ENCODE measurements at regions not wholly inside any gene's neighbourhood (a gene's known extent, or its start where the extent isn't known, plus 50 kb on each side); places are given as distances from the start of the nearest gene placed in this dataset.

GRCh38 chr11:23590596-23591308 is 730.5 kb upstream of the CCDC179 start:
- H3K4me3 ChIP-seq: no peak overlapping the region
- H3K9me3 ChIP-seq (ENCODE audit: control insufficient read depth in 4 of 4, insufficient read depth in 3 of 4, low read length in 3 of 4): no peaks in the 10 kb centered on the region
- no peaks in the 10 kb centered on the region for H3K27me3 ChIP-seq (ENCODE audit: control insufficient read depth in 3 of 3, insufficient read depth in 3 of 3, low read length in 2 of 3)
- 67 to 74% methylated on average over 3 of the region's 3 CpGs for WGBS, 2 donors
- no peak overlapping the region for H3K9ac ChIP-seq (ENCODE audit: insufficient read depth in 1 of 2, low read length in 2 of 2)
- no peak for ATAC-seq (ENCODE audit: insufficient read depth, low FRiP score)
- TF ChIP-seq, protein P1, sequence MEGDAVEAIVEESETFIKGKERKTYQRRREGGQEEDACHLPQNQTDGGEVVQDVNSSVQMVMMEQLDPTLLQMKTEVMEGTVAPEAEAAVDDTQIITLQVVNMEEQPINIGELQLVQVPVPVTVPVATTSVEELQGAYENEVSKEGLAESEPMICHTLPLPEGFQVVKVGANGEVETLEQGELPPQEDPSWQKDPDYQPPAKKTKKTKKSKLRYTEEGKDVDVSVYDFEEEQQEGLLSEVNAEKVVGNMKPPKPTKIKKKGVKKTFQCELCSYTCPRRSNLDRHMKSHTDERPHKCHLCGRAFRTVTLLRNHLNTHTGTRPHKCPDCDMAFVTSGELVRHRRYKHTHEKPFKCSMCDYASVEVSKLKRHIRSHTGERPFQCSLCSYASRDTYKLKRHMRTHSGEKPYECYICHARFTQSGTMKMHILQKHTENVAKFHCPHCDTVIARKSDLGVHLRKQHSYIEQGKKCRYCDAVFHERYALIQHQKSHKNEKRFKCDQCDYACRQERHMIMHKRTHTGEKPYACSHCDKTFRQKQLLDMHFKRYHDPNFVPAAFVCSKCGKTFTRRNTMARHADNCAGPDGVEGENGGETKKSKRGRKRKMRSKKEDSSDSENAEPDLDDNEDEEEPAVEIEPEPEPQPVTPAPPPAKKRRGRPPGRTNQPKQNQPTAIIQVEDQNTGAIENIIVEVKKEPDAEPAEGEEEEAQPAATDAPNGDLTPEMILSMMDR (IDR thresholded peaks at IDR 0.05; ENCODE audit: control extremely low read depth, extremely low read depth): no peak
- H3K4me1 ChIP-seq (ENCODE audit: control insufficient read depth in 5 of 5, insufficient read depth in 5 of 5, low read length in 5 of 5): no peaks in the 10 kb centered on the region
- H3K36me3 ChIP-seq (ENCODE audit: control insufficient read depth in 4 of 4, insufficient read depth in 4 of 4, low read length in 4 of 4): no peaks in the 10 kb centered on the region
- H3K27ac ChIP-seq (ENCODE audit: low read depth in 1 of 2, low read length in 1 of 2): no peak overlapping the region
- no peak for DNase-seq

DNA sequence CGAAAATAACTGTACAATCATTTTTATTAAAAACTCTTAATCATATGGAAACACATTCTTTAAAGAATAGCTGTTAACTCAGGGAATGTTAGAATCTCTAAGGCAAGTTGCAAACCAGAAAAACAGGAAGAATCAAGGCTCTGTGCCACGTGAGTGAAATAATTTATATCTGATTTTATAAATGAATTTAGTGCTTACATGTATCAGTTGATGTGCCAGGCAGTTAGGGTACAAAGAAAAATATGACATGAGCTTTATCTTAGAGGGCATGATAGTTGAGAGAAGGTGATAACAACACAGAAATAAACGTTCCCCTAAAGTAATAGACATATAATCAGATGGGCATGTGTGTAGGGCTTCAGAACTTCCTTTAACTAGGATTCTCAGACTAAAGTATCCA is 734.5 kb upstream of the CCDC179 start:
- no peak for ATAC-seq (ENCODE audit: insufficient read depth, low FRiP score)
- 37 to 42% methylated on average over 3 of the region's 3 CpGs for WGBS, 2 donors
- Histone ChIP-seq H3K4me3 (no peak overlapping the region), H3K36me3 (ENCODE audit: control insufficient read depth in 4 of 4, insufficient read depth in 4 of 4, low read length in 4 of 4) (no peaks in the 10 kb centered on the region), H3K9ac (ENCODE audit: insufficient read depth in 1 of 2, low read length in 2 of 2) (no peak overlapping the region), H3K9me3 (ENCODE audit: control insufficient read depth in 4 of 4, insufficient read depth in 3 of 4, low read length in 3 of 4) (no peaks in the 10 kb centered on the region), H3K27ac (ENCODE audit: low read depth in 1 of 2, low read length in 1 of 2) (no peak overlapping the region), H3K27me3 (ENCODE audit: control insufficient read depth in 3 of 3, insufficient read depth in 3 of 3, low read length in 2 of 3) (no peaks in the 10 kb centered on the region), H3K4me1 (ENCODE audit: control insufficient read depth in 5 of 5, insufficient read depth in 5 of 5, low read length in 5 of 5) (no peaks in the 10 kb centered on the region)
- TF ChIP-seq, protein P1 (IDR thresholded peaks at IDR 0.05; ENCODE audit: control extremely low read depth, extremely low read depth): no peak
- DNase-seq: no peak

DNA sequence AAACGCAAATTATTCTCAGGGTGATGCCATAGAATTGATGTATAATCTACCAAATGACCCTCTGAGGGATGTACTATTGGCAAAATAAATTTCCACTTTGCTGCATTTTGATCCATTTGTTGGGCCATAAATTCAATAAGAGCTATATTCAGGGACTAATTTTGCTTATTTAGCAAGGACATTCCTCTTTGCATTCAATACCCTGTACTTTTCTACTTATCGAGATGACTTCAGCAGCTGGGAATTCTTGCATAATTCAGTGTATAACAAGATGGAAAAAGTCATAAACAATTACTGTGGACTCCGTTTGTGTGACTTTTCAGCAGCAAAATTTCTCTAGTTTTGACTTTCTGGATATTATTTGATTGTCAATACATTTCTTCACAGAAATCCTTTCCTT is 744.7 kb upstream of the CCDC179 start:
- Histone ChIP-seq H3K27ac (ENCODE audit: low read depth in 1 of 2, low read length in 1 of 2) (no peak overlapping the region), H3K4me1 (ENCODE audit: control insufficient read depth in 5 of 5, insufficient read depth in 5 of 5, low read length in 5 of 5) (no peaks in the 10 kb centered on the region), H3K36me3 (ENCODE audit: control insufficient read depth in 4 of 4, insufficient read depth in 4 of 4, low read length in 4 of 4) (no peaks in the 10 kb centered on the region), H3K27me3 (ENCODE audit: control insufficient read depth in 3 of 3, insufficient read depth in 3 of 3, low read length in 2 of 3) (no peaks in the 10 kb centered on the region), H3K9me3 (ENCODE audit: control insufficient read depth in 4 of 4, insufficient read depth in 3 of 4, low read length in 3 of 4) (no peaks in the 10 kb centered on the region), H3K4me3 (no peak overlapping the region), H3K9ac (ENCODE audit: insufficient read depth in 1 of 2, low read length in 2 of 2) (no peak overlapping the region)
- ATAC-seq (ENCODE audit: insufficient read depth, low FRiP score): no peak
- TF ChIP-seq, protein P1 (IDR thresholded peaks at IDR 0.05; ENCODE audit: control extremely low read depth, extremely low read depth): no peak
- WGBS, 2 donors: 79 to 84% methylated on average over 3 of the region's 3 CpGs
- DNase-seq: peak in 2 of 3 donors; percentile 12 to 40

- Histone ChIP-seq H3K4me3 (no peak overlapping the region), H3K9ac (ENCODE audit: insufficient read depth in 1 of 2, low read length in 2 of 2) (no peak overlapping the region), H3K4me1 (ENCODE audit: control insufficient read depth in 5 of 5, insufficient read depth in 5 of 5, low read length in 5 of 5) (no peaks in the 10 kb centered on the region), H3K27ac (ENCODE audit: low read depth in 1 of 2, low read length in 1 of 2) (no peak overlapping the region), H3K27me3 (ENCODE audit: control insufficient read depth in 3 of 3, insufficient read depth in 3 of 3, low read length in 2 of 3) (no peaks in the 10 kb centered on the region), H3K9me3 (ENCODE audit: control insufficient read depth in 4 of 4, insufficient read depth in 3 of 4, low read length in 3 of 4) (no peaks in the 10 kb centered on the region), H3K36me3 (ENCODE audit: control insufficient read depth in 4 of 4, insufficient read depth in 4 of 4, low read length in 4 of 4) (no peaks in the 10 kb centered on the region)
- TF ChIP-seq, protein P1 (IDR thresholded peaks at IDR 0.05; ENCODE audit: control extremely low read depth, extremely low read depth): no peak
- WGBS, 2 donors: 64 to 77% methylated on average over 1 of the region's 1 CpG
- ATAC-seq (ENCODE audit: insufficient read depth, low FRiP score) (no peak), DNase-seq (no peak)
These were observed 745.9 kb upstream of the CCDC179 start for GRCh38 chr11:23606191-23606590.

Data from lung (tissue), 11 donors.